K562 (cell line): ENCODE measurements at regions not wholly inside any gene's neighbourhood (a gene's known extent, or its start where the extent isn't known, plus 50 kb on each side); places are given as distances from the start of the nearest gene placed in this dataset.

Source experiments
- ARID2 ChIP-seq: fragments of 450-650 bp; IDR thresholded peaks from 2 replicates; pipeline ENCODE4 v1.6.1; 2017; ENCODE audit warnings: antibody characterized with exemption, mild to moderate bottlenecking
- CREM ChIP-seq: IDR thresholded peaks from 2 replicates; pipeline ENCODE4 v1.6.1; 2014; ENCODE audit warnings: antibody characterized with exemption, low read depth
- EHMT2 ChIP-seq: fragments of 450-650 bp; IDR thresholded peaks from 2 replicates; pipeline ENCODE4 v1.6.1; 2018; ENCODE audit warnings: antibody characterized with exemption
- POLR2A ChIP-seq: fragments of 450-650 bp; conservative IDR thresholded peaks from 2 replicates; pipeline ENCODE4 v1.6.1; 2016
- ZBTB7A ChIP-seq: IDR thresholded peaks from 2 replicates; pipeline ENCODE4 v1.6.1; 2011; ENCODE audit warnings: low read depth, mild to moderate bottlenecking, low read length, moderate library complexity, borderline replicate concordance; ENCODE audit not compliant: control insufficient read depth
- TF ChIP-seq, protein P1 (sequence below): fragments of 250-450 bp; sonication (Bioruptor Pico); IDR thresholded peaks from 2 replicates; pipeline ENCODE4 v1.6.1; 2021; ENCODE audit warnings: mild to moderate bottlenecking
- TF ChIP-seq, protein P2 (sequence below): IDR thresholded peaks from 2 replicates; pipeline ENCODE4 v1.6.1; 2014; ENCODE audit warnings: antibody characterized with exemption
- TF ChIP-seq, protein P3 (sequence below), 2 experiments: fragments of 450-650 bp; formaldehyde crosslinking in 1 of 2; IDR thresholded peaks; 2 replicates each; pipeline versions ENCODE4 v1.4.0 to v1.6.1; 2014 to 2020; ENCODE audit warnings: mild to moderate bottlenecking in 2 of 2, borderline replicate concordance in 1 of 2, low read depth in 1 of 2

DNA sequence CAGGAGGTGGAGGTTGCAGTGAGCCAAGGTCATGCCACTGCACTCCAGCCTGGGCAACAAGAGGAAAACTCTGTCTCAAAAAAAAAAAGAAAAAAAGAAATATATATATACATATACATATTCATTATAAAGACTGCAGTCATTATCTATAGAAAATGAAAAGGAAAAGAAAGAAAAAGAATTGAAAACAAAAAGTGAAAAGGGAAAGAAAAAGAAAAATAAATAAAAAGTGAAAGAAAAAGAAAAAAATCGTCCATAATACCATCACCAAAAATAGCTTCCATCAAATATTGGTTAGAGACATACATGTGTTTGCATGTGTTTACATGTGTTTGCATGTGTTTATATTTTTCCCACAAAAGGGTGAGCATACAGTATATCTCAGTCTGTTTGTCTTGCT is 105.5 kb upstream of the PARD3 start:
- TF ChIP-seq, protein P1, sequence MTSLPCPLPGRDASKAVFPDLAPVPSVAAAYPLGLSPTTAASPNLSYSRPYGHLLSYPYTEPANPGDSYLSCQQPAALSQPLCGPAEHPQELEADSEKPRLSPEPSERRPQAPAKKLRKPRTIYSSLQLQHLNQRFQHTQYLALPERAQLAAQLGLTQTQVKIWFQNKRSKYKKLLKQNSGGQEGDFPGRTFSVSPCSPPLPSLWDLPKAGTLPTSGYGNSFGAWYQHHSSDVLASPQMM (CRISPR knock-in tag), result no peak
- TF ChIP-seq CREM (no peak), EHMT2 (no peak), ZBTB7A (no peak), ARID2 (no peak), POLR2A (no peak)
- TF ChIP-seq, protein P2, sequence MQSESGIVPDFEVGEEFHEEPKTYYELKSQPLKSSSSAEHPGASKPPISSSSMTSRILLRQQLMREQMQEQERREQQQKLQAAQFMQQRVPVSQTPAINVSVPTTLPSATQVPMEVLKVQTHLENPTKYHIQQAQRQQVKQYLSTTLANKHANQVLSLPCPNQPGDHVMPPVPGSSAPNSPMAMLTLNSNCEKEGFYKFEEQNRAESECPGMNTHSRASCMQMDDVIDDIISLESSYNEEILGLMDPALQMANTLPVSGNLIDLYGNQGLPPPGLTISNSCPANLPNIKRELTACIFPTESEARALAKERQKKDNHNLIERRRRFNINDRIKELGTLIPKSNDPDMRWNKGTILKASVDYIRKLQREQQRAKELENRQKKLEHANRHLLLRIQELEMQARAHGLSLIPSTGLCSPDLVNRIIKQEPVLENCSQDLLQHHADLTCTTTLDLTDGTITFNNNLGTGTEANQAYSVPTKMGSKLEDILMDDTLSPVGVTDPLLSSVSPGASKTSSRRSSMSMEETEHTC, result no peak
- TF ChIP-seq, protein P3, sequence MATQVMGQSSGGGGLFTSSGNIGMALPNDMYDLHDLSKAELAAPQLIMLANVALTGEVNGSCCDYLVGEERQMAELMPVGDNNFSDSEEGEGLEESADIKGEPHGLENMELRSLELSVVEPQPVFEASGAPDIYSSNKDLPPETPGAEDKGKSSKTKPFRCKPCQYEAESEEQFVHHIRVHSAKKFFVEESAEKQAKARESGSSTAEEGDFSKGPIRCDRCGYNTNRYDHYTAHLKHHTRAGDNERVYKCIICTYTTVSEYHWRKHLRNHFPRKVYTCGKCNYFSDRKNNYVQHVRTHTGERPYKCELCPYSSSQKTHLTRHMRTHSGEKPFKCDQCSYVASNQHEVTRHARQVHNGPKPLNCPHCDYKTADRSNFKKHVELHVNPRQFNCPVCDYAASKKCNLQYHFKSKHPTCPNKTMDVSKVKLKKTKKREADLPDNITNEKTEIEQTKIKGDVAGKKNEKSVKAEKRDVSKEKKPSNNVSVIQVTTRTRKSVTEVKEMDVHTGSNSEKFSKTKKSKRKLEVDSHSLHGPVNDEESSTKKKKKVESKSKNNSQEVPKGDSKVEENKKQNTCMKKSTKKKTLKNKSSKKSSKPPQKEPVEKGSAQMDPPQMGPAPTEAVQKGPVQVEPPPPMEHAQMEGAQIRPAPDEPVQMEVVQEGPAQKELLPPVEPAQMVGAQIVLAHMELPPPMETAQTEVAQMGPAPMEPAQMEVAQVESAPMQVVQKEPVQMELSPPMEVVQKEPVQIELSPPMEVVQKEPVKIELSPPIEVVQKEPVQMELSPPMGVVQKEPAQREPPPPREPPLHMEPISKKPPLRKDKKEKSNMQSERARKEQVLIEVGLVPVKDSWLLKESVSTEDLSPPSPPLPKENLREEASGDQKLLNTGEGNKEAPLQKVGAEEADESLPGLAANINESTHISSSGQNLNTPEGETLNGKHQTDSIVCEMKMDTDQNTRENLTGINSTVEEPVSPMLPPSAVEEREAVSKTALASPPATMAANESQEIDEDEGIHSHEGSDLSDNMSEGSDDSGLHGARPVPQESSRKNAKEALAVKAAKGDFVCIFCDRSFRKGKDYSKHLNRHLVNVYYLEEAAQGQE (IDR thresholded peaks at IDR 0.05; ENCODE audit: borderline replicate concordance), result no peak
- TF ChIP-seq, protein P3 (CRISPR knock-in tag; IDR thresholded peaks at IDR 0.05; ENCODE audit: low read depth), result no peak
